Stimulated activated CD4-positive, alpha-beta T cell treated with anti-CD3 and anti-CD28 coated beads, Interleukin-1b, Interleukin-23, amount 100 ng/mL, for 48 hours (primary cell): ENCODE measurements at regions not wholly inside any gene's neighbourhood (a gene's known extent, or its start where the extent isn't known, plus 50 kb on each side); places are given as distances from the start of the nearest gene placed in this dataset.

Source experiments
- DNase-seq: peaks from one replicate; pipeline ENCODE4 v3.0.0-alpha.2; 2020

DNA sequence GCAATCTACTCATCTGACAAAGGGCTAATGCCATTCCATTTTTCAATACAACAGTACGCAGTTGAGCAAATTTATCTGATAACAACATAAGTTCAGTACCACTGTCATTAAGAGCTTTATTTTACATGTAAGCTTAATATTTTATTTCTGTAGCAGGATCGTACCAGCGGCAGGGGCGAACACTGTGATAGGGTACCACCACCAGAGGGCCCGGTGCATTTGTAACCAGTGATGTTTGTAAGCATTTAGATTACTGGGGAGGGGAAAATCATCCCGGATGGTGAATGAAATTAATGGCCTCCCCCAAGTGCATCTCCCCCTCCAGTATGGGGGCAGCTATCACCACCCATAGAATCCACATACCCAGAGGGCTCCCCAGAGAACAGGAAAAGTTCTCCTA, 179.0 kb downstream of the ADGRA3 start:
- DNase-seq: no peak

DNA sequence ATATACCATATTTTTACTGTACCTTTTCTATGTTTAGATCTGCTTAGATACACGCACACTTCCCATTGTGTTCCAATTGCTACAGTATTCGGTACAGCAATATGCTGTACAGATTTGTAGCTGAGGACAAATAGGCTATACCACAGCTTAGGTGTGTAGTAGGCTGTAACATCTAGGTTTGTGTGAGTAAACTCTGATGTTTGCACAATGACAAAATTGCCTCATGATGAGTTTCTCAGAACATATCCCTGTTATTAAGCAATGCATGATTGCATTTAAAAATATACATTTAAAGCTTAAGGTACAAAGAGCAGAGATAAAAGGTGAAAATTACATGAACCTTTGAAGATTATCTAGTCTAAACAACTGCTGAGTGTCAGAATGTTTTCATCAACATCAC, 181.7 kb downstream of the ADGRA3 start:
- DNase-seq: no peak

DNA sequence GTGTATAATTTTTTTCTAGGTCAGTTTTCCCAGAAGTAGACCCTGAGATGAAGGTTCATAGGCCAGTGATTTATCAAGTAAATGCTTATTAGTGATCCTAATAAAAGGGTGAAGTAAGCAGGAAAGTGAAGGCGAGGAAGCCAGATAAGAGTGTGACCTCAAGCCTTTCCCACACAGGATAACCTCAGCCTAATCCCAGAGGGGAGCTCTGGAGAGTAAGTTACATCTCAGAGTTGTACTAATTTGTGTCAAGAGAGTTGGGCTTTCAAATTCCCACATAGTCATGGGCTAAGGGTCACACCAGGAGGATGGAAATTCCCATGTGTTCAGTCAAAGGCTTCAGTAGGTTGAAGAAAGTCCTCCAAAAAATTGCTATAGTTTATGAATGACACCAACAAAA, 191.4 kb downstream of the ADGRA3 start:
- no peak for DNase-seq

- DNase-seq: no peak
These were observed 192.2 kb downstream of the ADGRA3 start for GRCh38 chr4:22323691-22324090.

- DNase-seq: no peak
These were observed 192.9 kb downstream of the ADGRA3 start for GRCh38 chr4:22322996-22323395.

GRCh38 chr4:22315628-22316027, 200.2 kb downstream of the ADGRA3 start:
- peak; percentile 2 for DNase-seq

DNA sequence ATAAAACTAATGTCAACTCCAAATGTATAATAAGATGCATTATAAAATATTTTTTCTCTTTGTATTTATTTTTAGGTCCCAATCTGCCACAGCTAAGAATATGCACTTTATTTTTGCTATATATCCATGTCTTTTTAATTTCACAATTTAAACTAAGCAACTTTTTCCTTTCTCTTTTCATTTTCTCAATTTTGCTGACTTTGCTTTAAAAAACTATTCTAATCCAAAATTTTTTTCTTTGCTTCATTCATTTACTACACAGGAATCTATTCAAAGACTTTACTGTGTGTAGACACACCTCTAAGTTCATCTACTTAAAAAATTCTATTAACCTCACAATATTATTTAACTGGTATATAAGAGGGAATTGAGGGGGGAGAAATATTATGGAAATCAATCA, 201.9 kb downstream of the ADGRA3 start:
- DNase-seq: no peak

DNA sequence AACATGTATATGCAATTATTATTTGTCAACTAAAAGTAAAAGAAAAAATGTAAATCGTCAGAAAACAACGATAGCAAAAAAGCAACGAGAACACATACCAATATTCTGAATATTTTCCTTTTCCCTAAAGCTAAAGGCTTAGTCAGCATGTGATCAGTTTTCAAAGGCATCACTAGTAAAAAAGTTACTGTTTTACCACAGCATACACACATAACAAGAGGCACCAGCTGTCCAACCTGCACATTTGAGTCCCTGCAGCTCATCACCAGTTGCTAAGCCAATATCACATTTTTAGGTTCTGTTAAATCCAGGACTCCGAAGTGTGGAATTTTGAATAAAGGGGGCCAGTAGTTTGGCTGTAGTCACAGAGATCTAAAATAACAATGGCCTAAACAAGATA, 203.8 kb downstream of the ADGRA3 start:
- DNase-seq: no peak

DNA sequence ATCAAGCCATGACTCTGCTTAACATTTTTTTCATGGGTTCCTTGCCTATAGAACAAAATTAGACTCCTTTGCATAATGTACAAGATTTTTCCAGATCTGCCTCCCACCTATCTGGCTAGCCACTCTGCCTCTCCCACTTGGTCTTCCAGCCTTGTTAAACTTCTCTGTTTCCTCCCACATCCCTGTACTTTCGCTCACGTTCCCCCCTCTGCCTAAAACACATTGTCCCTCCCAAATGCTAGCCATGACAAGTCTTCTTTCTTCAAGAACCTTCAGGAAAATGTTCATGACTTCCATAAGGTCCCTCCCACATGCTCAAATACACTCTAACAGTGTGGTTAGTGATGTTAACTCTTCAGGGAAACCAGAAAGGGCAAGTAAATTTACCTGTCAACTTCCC, 214.6 kb downstream of the ADGRA3 start:
- DNase-seq: no peak

- no peak for DNase-seq
These were observed 216.2 kb downstream of the ADGRA3 start for GRCh38 chr4:22299678-22300077.

GRCh38 chr4:22287631-22288030, 228.2 kb downstream of the ADGRA3 start:
- no peak for DNase-seq

GRCh38 chr4:22268350-22269025, 247.4 kb downstream of the ADGRA3 start:
- no peak for DNase-seq

DNA sequence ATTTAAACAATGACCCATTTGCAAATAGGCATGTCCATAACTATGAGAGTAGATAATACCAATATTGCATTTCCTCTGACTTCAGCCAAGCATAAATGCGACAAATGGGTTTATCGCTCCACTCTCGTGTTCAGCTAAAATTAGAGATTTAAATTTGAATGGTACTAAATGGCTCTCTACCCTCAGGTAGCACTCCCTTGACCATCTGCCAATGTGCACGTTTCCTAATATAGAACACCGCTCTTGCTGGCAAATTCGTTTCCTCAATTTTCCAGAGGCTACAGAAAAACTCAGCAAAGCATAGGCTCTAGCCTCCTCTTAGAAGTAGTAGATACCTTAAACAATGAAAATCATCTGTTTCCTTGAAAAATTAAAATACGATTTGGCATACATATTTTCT, 251.6 kb downstream of the ADGRA3 start:
- no peak for DNase-seq

DNA sequence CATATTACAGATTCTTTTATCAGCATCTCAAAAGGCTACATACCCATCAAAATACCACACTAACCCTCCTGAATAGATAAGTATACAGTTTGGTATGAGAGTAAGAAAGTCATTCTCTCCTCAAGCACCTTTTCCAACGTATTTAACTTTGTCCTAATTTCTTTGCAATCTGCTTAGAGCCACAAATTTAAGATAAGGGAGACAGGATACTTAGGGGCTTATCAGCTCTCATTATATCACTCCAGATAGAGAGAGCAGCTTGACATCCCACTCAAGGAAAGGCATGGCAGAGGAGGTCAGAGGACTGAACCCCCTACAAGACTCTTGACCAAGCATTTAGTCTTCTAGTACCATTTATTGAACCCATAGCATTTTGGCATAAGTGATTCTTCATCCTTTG, 262.4 kb downstream of the ADGRA3 start:
- DNase-seq: no peak

- no peak for DNase-seq
These were observed 269.0 kb downstream of the ADGRA3 start for GRCh38 chr4:22246847-22247246.

DNA sequence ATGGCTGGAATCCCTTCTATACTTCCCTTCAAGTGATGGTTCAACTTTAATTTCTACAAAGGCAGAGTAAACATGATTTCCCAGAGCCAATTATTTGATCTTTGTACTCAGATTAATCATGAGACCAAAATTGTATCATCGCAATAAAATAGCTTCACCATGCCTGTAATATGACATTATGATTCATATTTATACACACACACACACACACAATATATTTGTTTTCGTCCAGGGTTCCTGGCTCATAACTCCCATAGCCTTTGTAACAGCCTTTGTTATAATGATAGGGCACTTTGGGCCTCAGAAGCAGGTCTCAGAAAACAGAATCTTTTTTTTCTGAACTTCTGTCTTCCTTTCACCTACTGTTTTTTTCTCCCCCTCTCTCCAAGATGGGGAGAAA, 270.6 kb downstream of the ADGRA3 start:
- DNase-seq: no peak

- no peak for DNase-seq
These were observed 274.5 kb downstream of the ADGRA3 start for GRCh38 chr4:22241415-22241814.

DNA sequence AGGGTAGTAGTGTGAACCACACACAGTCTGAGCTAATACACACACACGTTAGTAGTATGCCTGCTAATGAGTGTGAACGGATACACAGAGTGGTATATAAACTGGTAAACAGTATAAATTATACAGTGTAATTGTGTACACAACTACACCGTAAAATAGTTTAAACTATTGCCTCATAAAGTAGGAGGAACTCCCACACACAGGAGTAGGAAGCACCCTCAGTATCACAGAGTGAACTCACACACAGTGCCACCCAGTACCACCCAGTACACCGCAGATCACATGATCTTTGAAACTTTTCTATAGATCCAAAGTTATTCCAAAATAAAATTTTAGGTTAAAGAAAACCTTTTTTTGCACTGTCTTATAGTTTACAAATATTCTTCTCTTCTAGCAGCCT, 275.1 kb downstream of the ADGRA3 start:
- DNase-seq: no peak

- DNase-seq: no peak
These were observed 277.1 kb downstream of the ADGRA3 start for GRCh38 chr4:22238742-22239141.

- no peak for DNase-seq
These were observed 277.9 kb downstream of the ADGRA3 start for GRCh38 chr4:22237846-22238494.

- peak; percentile 50 for DNase-seq
These were observed 278.6 kb downstream of the ADGRA3 start for GRCh38 chr4:22237155-22237751.

GRCh38 chr4:22235698-22236097, 280.2 kb downstream of the ADGRA3 start:
- no peak for DNase-seq

- DNase-seq: no peak
These were observed 282.6 kb downstream of the ADGRA3 start for GRCh38 chr4:22233230-22233629.

GRCh38 chr4:22220965-22221364, 272.4 kb upstream of the KCNIP4 start:
- DNase-seq: no peak

GRCh38 chr4:22217480-22217879, 268.9 kb upstream of the KCNIP4 start:
- no peak for DNase-seq
